ENCODE measurements at regions not wholly inside any gene's neighbourhood (a gene's known extent, or its start where the extent isn't known, plus 50 kb on each side); places are given as distances from the start of the nearest gene placed in this dataset.

DNA sequence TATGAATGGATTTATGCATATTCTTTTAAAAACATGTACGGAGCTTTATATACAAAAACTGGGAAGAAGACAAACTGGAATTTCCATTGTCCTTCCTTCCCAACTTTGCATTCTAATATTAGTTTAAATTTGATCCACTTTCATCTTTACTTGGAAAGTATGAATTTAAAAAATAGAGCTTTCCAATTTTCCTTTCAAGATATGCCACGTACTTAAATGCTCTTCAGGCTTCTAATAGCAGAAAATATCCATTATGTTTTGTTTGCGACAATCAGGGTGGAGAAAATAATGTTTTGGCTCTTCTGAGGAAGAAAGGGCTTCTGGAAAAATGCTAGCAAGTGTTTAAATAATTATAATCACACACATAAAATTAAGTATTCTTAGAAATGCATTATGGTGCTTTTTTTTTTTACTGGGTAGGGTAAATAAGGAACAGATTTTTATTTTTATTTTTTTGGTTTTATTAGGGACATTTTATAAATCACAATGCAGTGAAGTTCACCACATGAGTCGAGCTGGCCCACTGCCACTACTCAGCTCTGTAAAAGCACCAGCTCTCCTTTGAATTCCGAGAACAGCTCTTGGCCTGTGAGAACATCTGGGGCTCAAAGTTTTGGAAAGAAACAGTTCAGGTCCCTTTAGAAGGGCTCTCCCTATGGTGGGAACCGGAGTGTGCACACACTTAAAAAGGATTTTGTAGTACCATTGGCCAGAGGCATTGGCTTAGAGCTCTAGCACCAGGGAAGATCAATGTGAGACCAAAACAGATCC, 287.4 kb upstream of the LYPLAL1 start:
- Histone ChIP-seq H3K9ac (replicated peaks in 1 of 4; ENCODE audit: extremely low read depth in 1 of 4, low read depth in 3 of 4, low read length in 3 of 4) (no peak overlapping the region), H2BK120ac (replicated peaks; ENCODE audit: low read depth, low read length) (no peak overlapping the region), H3K79me2 (ENCODE audit: control insufficient read depth in 1 of 2, insufficient read depth in 2 of 2, low read length in 2 of 2) (no peaks in the 10 kb centered on the region), H3K36me3 (ENCODE audit: control insufficient read depth in 2 of 4, insufficient read depth in 4 of 4, low read length in 3 of 4) (no peaks in the 10 kb centered on the region), H3K27me3 (replicated peaks in 1 of 4; ENCODE audit: control insufficient read depth in 3 of 4, extremely low read depth in 1 of 4, insufficient read depth in 3 of 4, low read length in 3 of 4) (no peaks in the 10 kb centered on the region), H3K23me2 (ENCODE audit: low read depth, low read length) (no peaks in the 10 kb centered on the region), H3K4me1 (replicated peaks in 1 of 4; ENCODE audit: control insufficient read depth in 3 of 4, insufficient read depth in 4 of 4, low read length in 3 of 4) (no peaks in the 10 kb centered on the region), H3K9me3 (ENCODE audit: insufficient read depth in 2 of 2, low read depth in 1 of 2, low read length in 1 of 2) (no peaks in the 10 kb centered on the region), H3K4me3 (ENCODE audit: extremely low read depth in 1 of 4, insufficient read depth in 2 of 4, low read depth in 3 of 4, low read length in 4 of 4) (no peak overlapping the region), H3K56ac (replicated peaks; ENCODE audit: insufficient read length, low read depth, low read length) (no peak overlapping the region), H4K91ac (replicated peaks; ENCODE audit: insufficient read length, low read length) (no peak overlapping the region), H4K8ac (ENCODE audit: extremely low read depth, insufficient read depth, low read length) (no peak overlapping the region), H2BK12ac (ENCODE audit: low read depth, low read length) (no peak overlapping the region), H3K4ac (replicated peaks; ENCODE audit: insufficient read length, low read depth, low read length) (no peak overlapping the region), H3K79me1 (ENCODE audit: low read depth, low read length) (no peaks in the 10 kb centered on the region), H2BK5ac (ENCODE audit: low read depth, low read length) (no peak overlapping the region), H3K4me2 (ENCODE audit: insufficient read depth in 1 of 2, low read depth in 2 of 2, low read length in 2 of 2) (no peak overlapping the region), H4K5ac (ENCODE audit: insufficient read length, low read depth, low read length) (no peak overlapping the region), H2BK20ac (ENCODE audit: low read length) (no peak overlapping the region), H3K27ac (ENCODE audit: low read depth, low read length) (no peak overlapping the region), H3K23ac (ENCODE audit: insufficient read length) (no peak overlapping the region), H2BK15ac (ENCODE audit: low read length) (no peak overlapping the region), H3K14ac (ENCODE audit: insufficient read length) (no peak overlapping the region), H2AK5ac (ENCODE audit: low read depth, low read length) (no peak overlapping the region), H4K20me1 (replicated peaks in 1 of 2; ENCODE audit: control insufficient read depth in 1 of 2, insufficient read depth in 2 of 2, low read length in 2 of 2) (no peaks in the 10 kb centered on the region), H2AFZ (ENCODE audit: low read length) (no peak overlapping the region), H3K18ac (ENCODE audit: extremely low read depth, low read length) (no peak overlapping the region)
- 91% methylated on average over 6 of the region's 6 CpGs; no CpG with 5 or more reads in 1 of the 2 experiments for WGBS, 2 experiments (ENCODE audit: extremely low coverage in 1 of 2, insufficient coverage in 1 of 2, insufficient read length in 1 of 2, insufficient replicate concordance in 2 of 2, low coverage in 1 of 2, low lambda C conversion rate in 2 of 2, missing lambda C conversion rate in 1 of 2)
- DNase-seq (ENCODE audit: low read depth in 1 of 2, low spot score in 2 of 2) (no peak), FAIRE-seq (no peak)
- CTCF ChIA-PET (ENCODE audit: partially characterized antibody) = interaction anchor here (0.9 to 1.6 kb wide), 3 partner anchors 7 to 23 kb away, joined by 3 to 4 read pairs (median 4); no protein-coding TSS in a partner anchor
- POLR2A ChIA-PET (ENCODE audit: partially characterized antibody) = no interaction called here
- TF ChIP-seq SP1 (IDR thresholded peaks at IDR 0.05; ENCODE audit: low read depth, low read length) (no peak), POU5F1 (IDR thresholded peaks at IDR 0.05; ENCODE audit: low read depth, low read length) (no peak), CTBP2 (IDR thresholded peaks at IDR 0.05; ENCODE audit: borderline replicate concordance, insufficient read depth, insufficient read length, low read length) (no peak), HDAC2 (IDR thresholded peaks at IDR 0.05; ENCODE audit: borderline replicate concordance in 1 of 2, low read depth in 2 of 2, low read length in 2 of 2) (no peak), SUZ12 (IDR thresholded peaks at IDR 0.05; ENCODE audit: low read length) (no peak), RFX5 (IDR thresholded peaks at IDR 0.05; ENCODE audit: borderline replicate concordance, low read depth, low read length) (no peak), ZNF274 (IDR thresholded peaks at IDR 0.05; ENCODE audit: borderline replicate concordance, extremely low read depth, low read length) (no peak), SP4 (IDR thresholded peaks at IDR 0.05; ENCODE audit: low read length) (no peak), ASH2L (IDR thresholded peaks at IDR 0.05; ENCODE audit: low read length) (no peak), ATF3 (IDR thresholded peaks at IDR 0.05; ENCODE audit: insufficient read depth, low read depth, low read length) (no peak), TAF7 (optimal IDR thresholded peaks at IDR 0.05; ENCODE audit: borderline replicate concordance, low read depth, low read length) (no peak), JUND (IDR thresholded peaks at IDR 0.05; ENCODE audit: low read length) (no peak), CHD2 (IDR thresholded peaks at IDR 0.05; ENCODE audit: low read length) (no peak), POLR2A (IDR thresholded peaks at IDR 0.05; ENCODE audit: control extremely low read depth in 1 of 2, low read depth in 2 of 2, low read length in 2 of 2) (no peak)
